ENCODE measurements at regions not wholly inside any gene's neighbourhood (a gene's known extent, or its start where the extent isn't known, plus 50 kb on each side); places are given as distances from the start of the nearest gene placed in this dataset.
"Not testable (repeated sequence)": the region's sequence is repeated elsewhere in the genome, so short reads cannot be mapped to it uniquely, and the experiment has no call there.

GRCh38 chr1:238914346-238914745 lies 472.0 kb upstream of the CHRM3 start:
- no peak overlapping the region for H3K4me3 ChIP-seq (ENCODE audit: low read depth, low read length)
- TF ChIP-seq CTCF (IDR thresholded peaks at IDR 0.05; ENCODE audit: low read depth, low read length), result no peak

GRCh38 chr1:238913210-238913609 lies 473.2 kb upstream of the CHRM3 start:
- no peak for TF ChIP-seq CTCF (IDR thresholded peaks at IDR 0.05; ENCODE audit: low read depth, low read length)
- no peak overlapping the region for H3K4me3 ChIP-seq (ENCODE audit: low read depth, low read length)

GRCh38 chr1:238912148-238912547 lies 474.2 kb upstream of the CHRM3 start:
- H3K4me3 ChIP-seq (ENCODE audit: low read depth, low read length), result no peak overlapping the region
- no peak for TF ChIP-seq CTCF (IDR thresholded peaks at IDR 0.05; ENCODE audit: low read depth, low read length)

GRCh38 chr1:238902752-238903151 lies 483.6 kb upstream of the CHRM3 start:
- not testable (repeated sequence) for H3K4me3 ChIP-seq (ENCODE audit: low read depth, low read length)

- TF ChIP-seq CTCF (IDR thresholded peaks at IDR 0.05; ENCODE audit: low read depth, low read length), result no peak
- H3K4me3 ChIP-seq (ENCODE audit: low read depth, low read length), result no peak overlapping the region
Measured at GRCh38 chr1:238900334-238900865, 486.0 kb upstream of the CHRM3 start.

GRCh38 chr1:238898856-238899255 lies 487.5 kb upstream of the CHRM3 start:
- TF ChIP-seq CTCF (IDR thresholded peaks at IDR 0.05; ENCODE audit: low read depth, low read length), result no peak
- H3K4me3 ChIP-seq (ENCODE audit: low read depth, low read length), result no peak overlapping the region

DNA sequence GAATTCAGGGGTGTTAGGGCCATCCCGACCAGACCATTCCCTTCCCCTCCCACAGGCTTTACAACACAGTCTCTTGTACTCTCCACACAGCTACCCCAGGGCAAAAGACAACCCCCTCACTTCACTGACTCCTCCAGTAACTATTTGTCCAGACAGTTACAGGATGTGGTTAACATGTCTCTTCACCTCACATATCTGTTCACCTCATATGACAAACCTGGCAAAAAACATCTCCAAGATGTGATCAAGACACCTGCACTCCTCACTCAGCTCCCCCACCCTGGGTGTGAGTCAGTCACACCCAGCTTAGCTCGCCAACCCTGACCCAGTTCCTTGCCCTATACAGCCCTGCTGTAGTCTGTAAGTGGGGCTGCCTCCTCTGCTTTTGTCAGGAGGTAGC lies 490.5 kb upstream of the CHRM3 start:
- TF ChIP-seq CTCF (IDR thresholded peaks at IDR 0.05; ENCODE audit: low read depth, low read length), result no peak
- H3K4me3 ChIP-seq (ENCODE audit: low read depth, low read length), result no peak overlapping the region

DNA sequence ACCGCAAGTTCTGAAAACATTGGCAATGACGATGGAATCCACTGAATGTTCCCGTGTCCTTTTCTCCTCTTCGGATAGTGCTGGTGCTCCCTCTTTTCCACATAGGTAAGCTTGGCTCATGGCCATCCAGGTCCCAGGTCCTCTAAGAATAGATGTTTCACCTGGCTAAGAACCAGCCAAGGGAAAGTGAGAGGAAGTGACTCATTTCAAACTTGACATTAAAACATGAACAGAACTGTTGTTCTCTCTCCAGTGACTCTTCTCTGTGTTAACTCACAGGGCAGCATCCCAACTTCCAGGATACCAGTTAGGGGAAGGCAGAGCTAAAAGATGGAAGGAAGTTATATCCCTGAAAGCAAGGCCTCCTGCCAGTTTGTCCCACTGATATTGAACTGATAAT lies 493.8 kb upstream of the CHRM3 start:
- no peak for TF ChIP-seq CTCF (IDR thresholded peaks at IDR 0.05; ENCODE audit: low read depth, low read length)
- no peak overlapping the region for H3K4me3 ChIP-seq (ENCODE audit: low read depth, low read length)

Data from WI38 (cell line).